ENCODE measurements at regions not wholly inside any gene's neighbourhood (a gene's known extent, or its start where the extent isn't known, plus 50 kb on each side); places are given as distances from the start of the nearest gene placed in this dataset.

GRCh38 chr9:18073002-18073401 is 401.0 kb upstream of the ADAMTSL1 start:
- no peaks in the 10 kb centered on the region for H3K36me3 ChIP-seq (ENCODE audit: control insufficient read depth in 1 of 2, insufficient read depth in 2 of 2, low read depth in 1 of 2, low read length in 2 of 2)
- no peaks in the 10 kb centered on the region for H3K4me1 ChIP-seq (ENCODE audit: control insufficient read depth, insufficient read depth, low read depth, low read length)
- no peak overlapping the region for H3K9ac ChIP-seq (ENCODE audit: low read length)
- no peak overlapping the region for H2BK15ac ChIP-seq (ENCODE audit: low read depth, poor library complexity, severe bottlenecking)
- no peak overlapping the region for H3K14ac ChIP-seq (ENCODE audit: low read length in 2 of 2)
- no peak overlapping the region for H3K4ac ChIP-seq (ENCODE audit: low read depth in 1 of 2, low read length in 2 of 2)
- no peak for DNase-seq
- no peak overlapping the region for H3K18ac ChIP-seq (ENCODE audit: low read depth in 1 of 2, low read length in 2 of 2)
- no peak overlapping the region for H3K4me3 ChIP-seq (ENCODE audit: insufficient read depth in 1 of 2, low read depth in 1 of 2, low read length in 2 of 2)
- no peaks in the 10 kb centered on the region for H3K79me1 ChIP-seq (replicated peaks; ENCODE audit: low read length, poor library complexity, severe bottlenecking)
- H2BK12ac ChIP-seq (ENCODE audit: low read length in 2 of 2) = no peak overlapping the region
- H4K8ac ChIP-seq (ENCODE audit: low read length) = no peak overlapping the region
- no peak overlapping the region for H2AFZ ChIP-seq (ENCODE audit: low read depth, low read length)
- H2BK5ac ChIP-seq (ENCODE audit: low read depth, low read length, poor library complexity, severe bottlenecking) = no peak overlapping the region
- no peak overlapping the region for H4K91ac ChIP-seq (ENCODE audit: low read length)
- no peak overlapping the region for H2BK120ac ChIP-seq (ENCODE audit: low read depth, low read length)
- H3K27me3 ChIP-seq (ENCODE audit: control insufficient read depth in 1 of 2, insufficient read depth in 1 of 2, low read length in 2 of 2) = peaks cover 0 to 8% of the 10 kb centered on the region in 2 experiments
- H2AK5ac ChIP-seq (ENCODE audit: low read length, severe bottlenecking) = no peak overlapping the region
- no peak overlapping the region for H3K23ac ChIP-seq (ENCODE audit: low read length in 2 of 2)
- 83% methylated on average over 3 of the region's 4 CpGs for WGBS
- H3K9me3 ChIP-seq (ENCODE audit: control insufficient read depth, low read length) = no peaks in the 10 kb centered on the region
- H3K27ac ChIP-seq (ENCODE audit: low read length, poor library complexity, severe bottlenecking) = no peak overlapping the region
- no peak overlapping the region for H3K4me2 ChIP-seq (ENCODE audit: low read length, poor library complexity, severe bottlenecking)

- H3K36me3 ChIP-seq (ENCODE audit: control insufficient read depth in 1 of 2, insufficient read depth in 2 of 2, low read depth in 1 of 2, low read length in 2 of 2) = no peaks in the 10 kb centered on the region
- H2BK15ac ChIP-seq (ENCODE audit: low read depth, poor library complexity, severe bottlenecking) = no peak overlapping the region
- no peak overlapping the region for H2BK5ac ChIP-seq (ENCODE audit: low read depth, low read length, poor library complexity, severe bottlenecking)
- H3K4me3 ChIP-seq (ENCODE audit: insufficient read depth in 1 of 2, low read depth in 1 of 2, low read length in 2 of 2) = no peak overlapping the region
- no peak overlapping the region for H3K4me2 ChIP-seq (ENCODE audit: low read length, poor library complexity, severe bottlenecking)
- no peak overlapping the region for H3K4ac ChIP-seq (ENCODE audit: low read depth in 1 of 2, low read length in 2 of 2)
- H3K27me3 ChIP-seq (ENCODE audit: control insufficient read depth in 1 of 2, insufficient read depth in 1 of 2, low read length in 2 of 2) = peaks cover 0 to 8% of the 10 kb centered on the region in 2 experiments
- H2BK120ac ChIP-seq (ENCODE audit: low read depth, low read length) = no peak overlapping the region
- no peak overlapping the region for H4K91ac ChIP-seq (ENCODE audit: low read length)
- H3K27ac ChIP-seq (ENCODE audit: low read length, poor library complexity, severe bottlenecking) = no peak overlapping the region
- H3K4me1 ChIP-seq (ENCODE audit: control insufficient read depth, insufficient read depth, low read depth, low read length) = no peaks in the 10 kb centered on the region
- no peak overlapping the region for H3K18ac ChIP-seq (ENCODE audit: low read depth in 1 of 2, low read length in 2 of 2)
- H3K9ac ChIP-seq (ENCODE audit: low read length) = no peak overlapping the region
- DNase-seq = no peak
- H4K8ac ChIP-seq (ENCODE audit: low read length) = no peak overlapping the region
- 50% methylated on average over 3 of the region's 3 CpGs for WGBS
- no peak overlapping the region for H3K23ac ChIP-seq (ENCODE audit: low read length in 2 of 2)
- H2BK12ac ChIP-seq (ENCODE audit: low read length in 2 of 2) = no peak overlapping the region
- H2AFZ ChIP-seq (ENCODE audit: low read depth, low read length) = no peak overlapping the region
- H2AK5ac ChIP-seq (ENCODE audit: low read length, severe bottlenecking) = no peak overlapping the region
- H3K9me3 ChIP-seq (ENCODE audit: control insufficient read depth, low read length) = no peaks in the 10 kb centered on the region
- no peaks in the 10 kb centered on the region for H3K79me1 ChIP-seq (replicated peaks; ENCODE audit: low read length, poor library complexity, severe bottlenecking)
- no peak overlapping the region for H3K14ac ChIP-seq (ENCODE audit: low read length in 2 of 2)
Measured at GRCh38 chr9:18074041-18074440, 399.9 kb upstream of the ADAMTSL1 start.

GRCh38 chr9:18075253-18075952 is 398.6 kb upstream of the ADAMTSL1 start:
- H3K79me1 ChIP-seq (replicated peaks; ENCODE audit: low read length, poor library complexity, severe bottlenecking) = no peaks in the 10 kb centered on the region
- H3K27me3 ChIP-seq (ENCODE audit: control insufficient read depth in 1 of 2, insufficient read depth in 1 of 2, low read length in 2 of 2) = peaks cover 0 to 8% of the 10 kb centered on the region in 2 experiments
- H3K4me1 ChIP-seq (ENCODE audit: control insufficient read depth, insufficient read depth, low read depth, low read length) = no peaks in the 10 kb centered on the region
- H3K23ac ChIP-seq (ENCODE audit: low read length in 2 of 2) = no peak overlapping the region
- H3K9me3 ChIP-seq (ENCODE audit: control insufficient read depth, low read length) = no peaks in the 10 kb centered on the region
- H2BK15ac ChIP-seq (ENCODE audit: low read depth, poor library complexity, severe bottlenecking) = no peak overlapping the region
- H3K14ac ChIP-seq (ENCODE audit: low read length in 2 of 2) = no peak overlapping the region
- no peak overlapping the region for H2BK12ac ChIP-seq (ENCODE audit: low read length in 2 of 2)
- no peak overlapping the region for H2BK120ac ChIP-seq (ENCODE audit: low read depth, low read length)
- H3K4ac ChIP-seq (ENCODE audit: low read depth in 1 of 2, low read length in 2 of 2) = no peak overlapping the region
- no peak overlapping the region for H3K4me3 ChIP-seq (ENCODE audit: insufficient read depth in 1 of 2, low read depth in 1 of 2, low read length in 2 of 2)
- no peak overlapping the region for H3K18ac ChIP-seq (ENCODE audit: low read depth in 1 of 2, low read length in 2 of 2)
- H3K27ac ChIP-seq (ENCODE audit: low read length, poor library complexity, severe bottlenecking) = no peak overlapping the region
- no peak overlapping the region for H4K8ac ChIP-seq (ENCODE audit: low read length)
- H2AK5ac ChIP-seq (ENCODE audit: low read length, severe bottlenecking) = no peak overlapping the region
- H2BK5ac ChIP-seq (ENCODE audit: low read depth, low read length, poor library complexity, severe bottlenecking) = no peak overlapping the region
- DNase-seq = no peak
- no peak overlapping the region for H2AFZ ChIP-seq (ENCODE audit: low read depth, low read length)
- H3K4me2 ChIP-seq (ENCODE audit: low read length, poor library complexity, severe bottlenecking) = no peak overlapping the region
- H3K36me3 ChIP-seq (ENCODE audit: control insufficient read depth in 1 of 2, insufficient read depth in 2 of 2, low read depth in 1 of 2, low read length in 2 of 2) = no peaks in the 10 kb centered on the region
- H4K91ac ChIP-seq (ENCODE audit: low read length) = no peak overlapping the region
- 88% methylated on average over 1 of the region's 3 CpGs for WGBS
- no peak overlapping the region for H3K9ac ChIP-seq (ENCODE audit: low read length)

GRCh38 chr9:18077941-18078678 is 395.8 kb upstream of the ADAMTSL1 start:
- Histone ChIP-seq H3K27ac (ENCODE audit: low read length, poor library complexity, severe bottlenecking) (no peak overlapping the region), H3K4me2 (ENCODE audit: low read length, poor library complexity, severe bottlenecking) (no peak overlapping the region), H3K36me3 (ENCODE audit: control insufficient read depth in 1 of 2, insufficient read depth in 2 of 2, low read depth in 1 of 2, low read length in 2 of 2) (no peaks in the 10 kb centered on the region), H3K18ac (ENCODE audit: low read depth in 1 of 2, low read length in 2 of 2) (no peak overlapping the region), H3K4ac (ENCODE audit: low read depth in 1 of 2, low read length in 2 of 2) (no peak overlapping the region), H2BK5ac (ENCODE audit: low read depth, low read length, poor library complexity, severe bottlenecking) (no peak overlapping the region), H2AK5ac (ENCODE audit: low read length, severe bottlenecking) (no peak overlapping the region), H3K14ac (ENCODE audit: low read length in 2 of 2) (no peak overlapping the region), H3K79me1 (replicated peaks; ENCODE audit: low read length, poor library complexity, severe bottlenecking) (no peaks in the 10 kb centered on the region), H3K4me1 (ENCODE audit: control insufficient read depth, insufficient read depth, low read depth, low read length) (no peaks in the 10 kb centered on the region), H3K23ac (ENCODE audit: low read length in 2 of 2) (no peak overlapping the region), H3K9me3 (ENCODE audit: control insufficient read depth, low read length) (no peaks in the 10 kb centered on the region), H2BK12ac (ENCODE audit: low read length in 2 of 2) (no peak overlapping the region), H3K9ac (ENCODE audit: low read length) (no peak overlapping the region), H4K8ac (ENCODE audit: low read length) (no peak overlapping the region), H3K4me3 (ENCODE audit: insufficient read depth in 1 of 2, low read depth in 1 of 2, low read length in 2 of 2) (no peak overlapping the region), H2BK120ac (ENCODE audit: low read depth, low read length) (no peak overlapping the region), H2BK15ac (ENCODE audit: low read depth, poor library complexity, severe bottlenecking) (no peak overlapping the region), H2AFZ (ENCODE audit: low read depth, low read length) (no peak overlapping the region), H4K91ac (ENCODE audit: low read length) (no peak overlapping the region), H3K27me3 (ENCODE audit: control insufficient read depth in 1 of 2, insufficient read depth in 1 of 2, low read length in 2 of 2) (peaks cover 0 to 12% of the 10 kb centered on the region in 2 experiments)
- WGBS = 67% methylated on average over 5 of the region's 8 CpGs
- no peak for DNase-seq
